Hematopoietic multipotent progenitor cell treated with erythropoietin and hydrocortisone succinate and interleukin-3 and kit ligand, for 6 days (in vitro differentiated cells): ENCODE measurements at regions not wholly inside any gene's neighbourhood (a gene's known extent, or its start where the extent isn't known, plus 50 kb on each side); places are given as distances from the start of the nearest gene placed in this dataset.
A peak's percentile ranks its signal among the peaks of the same experiment; 100 is the strongest.
"Not testable (repeated sequence)": the region's sequence is repeated elsewhere in the genome, so short reads cannot be mapped to it uniquely, and the experiment has no call there.

Experiments used
- DNase-seq: peaks from one replicate; pipeline ENCODE4 v3.0.0-alpha.2; 2015

DNA sequence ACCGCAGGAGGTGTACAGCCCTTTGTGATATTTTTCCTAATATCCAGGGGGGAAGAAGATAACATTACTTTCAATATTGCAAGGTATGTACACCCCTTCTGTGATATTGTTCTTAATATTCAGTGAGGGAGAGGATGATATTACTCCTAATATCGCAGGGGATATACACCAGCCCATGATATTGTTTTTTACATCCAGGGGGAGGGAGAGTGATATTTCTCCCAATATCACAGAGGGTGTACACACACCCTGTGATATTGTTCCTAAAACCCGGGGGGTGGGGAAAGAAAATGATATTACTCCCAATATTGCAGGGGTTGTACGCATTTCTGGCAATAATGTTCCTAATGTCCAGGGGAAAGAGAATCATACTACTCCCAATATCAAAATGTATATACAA, 58.0 kb upstream of the SLC25A48 start:
- no peak for DNase-seq

DNA sequence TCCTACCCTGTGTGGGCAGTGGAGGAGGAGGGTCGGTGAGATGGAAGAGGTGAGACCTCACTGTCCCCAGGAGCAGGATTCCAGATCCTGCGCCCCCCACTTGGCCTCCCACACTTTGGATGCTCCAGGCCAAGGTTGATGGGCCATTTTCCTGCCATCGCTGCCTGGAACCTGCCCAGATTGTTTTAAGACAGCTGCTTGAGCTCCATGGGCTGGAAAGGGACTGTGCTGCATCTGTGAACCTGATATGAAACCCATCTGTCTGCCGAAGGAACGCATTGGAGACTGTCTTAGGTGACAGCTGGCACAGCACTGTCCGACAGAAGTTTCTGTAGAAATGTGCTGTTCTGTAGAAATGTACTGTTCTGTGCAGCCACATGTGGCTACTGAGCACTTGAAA, 72.7 kb upstream of the SLC25A48 start:
- no peak for DNase-seq

DNA sequence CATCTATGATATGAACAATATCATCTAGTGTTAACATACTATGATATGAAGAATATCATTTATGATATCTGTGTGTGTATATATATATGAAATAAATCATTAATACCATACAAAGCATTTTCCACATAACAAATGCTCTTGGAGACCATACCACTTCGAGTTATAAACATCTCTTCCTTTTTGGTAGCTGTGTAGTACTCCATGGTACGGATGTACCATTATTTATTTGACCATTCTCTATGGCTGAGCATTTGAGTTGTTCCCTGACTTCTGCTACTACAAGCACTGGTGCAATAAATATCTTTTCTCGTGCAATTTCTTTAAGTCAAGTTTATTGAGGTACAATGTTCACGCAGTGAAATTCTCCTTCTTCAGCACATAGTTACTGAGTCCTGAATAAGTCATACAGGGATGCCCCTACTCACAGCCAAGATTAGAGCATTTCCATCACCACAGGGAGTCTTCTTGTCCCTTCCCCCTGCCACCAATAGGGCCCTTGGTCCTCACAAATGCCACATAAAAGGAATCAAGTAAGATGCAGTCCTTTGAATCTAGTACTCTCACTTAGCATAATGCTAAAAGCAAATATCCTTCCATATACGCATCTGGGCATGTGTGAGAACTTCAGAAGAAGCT, 75.2 kb upstream of the SLC25A48 start:
- DNase-seq = no peak

DNA sequence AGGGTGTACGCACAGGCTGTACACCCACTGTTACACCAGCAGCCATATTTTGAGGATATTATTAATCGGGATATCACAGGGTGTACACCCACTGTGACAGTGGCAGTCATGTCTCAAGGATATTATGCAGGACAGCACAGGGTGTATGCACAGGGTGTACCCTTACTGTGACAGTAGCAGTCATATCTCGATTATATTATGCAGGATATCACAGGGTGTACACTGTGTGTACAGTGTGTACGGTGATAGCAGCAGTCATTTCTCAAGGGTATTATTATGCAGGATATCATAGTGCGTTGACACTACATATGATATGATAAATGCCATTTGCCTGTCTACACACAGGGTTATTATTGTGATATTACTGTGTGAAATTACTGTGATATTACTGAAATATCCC, 80.5 kb upstream of the SLC25A48 start:
- DNase-seq = no peak

GRCh38 chr5:135750506-135750905, 84.0 kb upstream of the SLC25A48 start:
- peak; percentile 17 for DNase-seq

- no peak for DNase-seq
These were observed 86.6 kb upstream of the SLC25A48 start for GRCh38 chr5:135747824-135748223.

DNA sequence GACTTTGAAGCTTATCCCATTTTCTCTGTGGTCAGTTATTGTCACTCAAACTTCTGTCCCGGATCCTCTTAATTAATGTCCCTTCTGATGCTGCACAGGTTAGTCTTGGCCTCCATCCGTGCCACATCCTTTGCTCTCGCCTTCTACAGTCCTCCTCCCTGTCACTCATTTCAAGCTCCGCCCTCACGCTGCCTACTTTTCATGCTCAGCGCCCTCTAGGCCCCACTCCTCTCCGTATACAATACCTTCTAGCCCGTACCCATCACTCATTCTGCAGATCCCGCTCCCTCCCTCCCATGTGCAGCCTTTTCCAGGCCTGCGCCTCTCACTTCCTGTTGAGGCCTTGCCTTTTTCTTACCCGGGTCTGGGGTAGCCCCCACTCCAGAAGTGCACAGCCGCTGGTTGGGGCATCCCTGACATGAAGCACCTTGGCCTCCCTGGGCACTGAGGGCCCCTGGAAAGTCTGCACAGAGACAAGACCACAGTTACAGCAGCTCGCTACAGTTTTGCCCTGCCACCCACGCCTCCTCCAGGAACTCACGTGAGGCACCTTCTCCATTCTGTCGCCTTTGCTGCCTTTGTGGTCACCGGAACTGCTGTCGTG, 88.5 kb upstream of the SLC25A48 start:
- peak; percentile 7 for DNase-seq

- DNase-seq = no peak
These were observed 90.6 kb upstream of the SLC25A48 start for GRCh38 chr5:135743705-135744411.

DNA sequence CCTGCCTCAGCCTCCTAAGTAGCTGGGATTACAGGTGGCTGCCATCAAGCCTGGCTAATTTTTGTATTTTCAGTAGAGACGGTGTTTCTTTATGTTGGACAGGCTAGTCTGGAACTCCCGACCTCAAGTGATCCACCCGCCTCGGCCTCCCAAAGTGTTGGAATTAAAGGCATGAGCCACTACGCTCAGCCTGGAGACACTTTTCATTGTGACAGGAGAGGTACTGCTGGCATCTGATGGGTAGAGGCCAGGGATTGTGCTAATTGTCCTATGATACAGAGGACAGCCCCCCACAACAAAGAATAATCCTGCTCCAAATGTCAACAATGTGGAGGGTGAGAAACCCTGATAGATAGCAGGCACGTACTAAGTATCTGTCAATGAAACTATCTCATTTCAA, 91.3 kb upstream of the SLC25A48 start:
- no peak for DNase-seq

DNA sequence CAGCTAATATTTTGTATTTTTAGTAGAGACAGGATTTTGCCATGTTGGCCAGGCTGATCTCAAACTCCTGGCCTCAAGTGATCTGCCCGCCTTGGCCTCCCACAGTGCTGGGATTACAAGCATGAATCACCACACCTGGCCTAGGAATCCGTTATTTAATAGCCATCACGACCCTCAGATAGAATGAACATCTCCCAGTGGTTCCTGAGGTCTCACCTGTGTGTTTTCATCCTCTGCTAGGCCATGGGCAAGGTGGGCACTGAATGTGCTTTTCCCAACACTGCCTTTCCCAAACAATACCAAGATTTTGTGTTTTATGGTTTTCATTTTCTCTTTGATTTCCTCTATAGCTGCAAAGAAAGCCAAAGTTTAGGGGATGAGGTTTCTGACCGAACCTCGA, 92.2 kb upstream of the SLC25A48 start:
- not testable (repeated sequence) for DNase-seq

DNA sequence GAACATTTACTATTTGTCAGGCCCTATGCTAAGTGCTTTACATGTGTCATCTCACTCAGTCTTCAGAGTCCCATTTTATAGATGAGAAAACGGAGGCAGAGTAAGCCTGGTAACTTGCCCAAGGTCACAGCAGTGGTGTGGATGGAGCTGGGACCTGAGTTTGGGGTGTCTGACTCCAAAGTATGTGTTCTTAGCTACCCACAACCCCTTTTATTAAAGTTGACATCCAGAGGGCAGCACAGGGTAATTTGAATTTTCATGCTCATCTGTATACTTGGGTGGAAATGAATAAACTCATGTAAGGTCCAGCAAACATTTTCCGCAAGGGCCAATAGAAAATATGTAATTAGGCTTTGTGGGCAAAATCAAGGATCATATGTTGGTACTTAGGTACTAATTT, 93.4 kb upstream of the SLC25A48 start:
- peak; percentile 15 for DNase-seq

GRCh38 chr5:135740475-135740874, 94.0 kb upstream of the SLC25A48 start:
- DNase-seq = no peak

DNA sequence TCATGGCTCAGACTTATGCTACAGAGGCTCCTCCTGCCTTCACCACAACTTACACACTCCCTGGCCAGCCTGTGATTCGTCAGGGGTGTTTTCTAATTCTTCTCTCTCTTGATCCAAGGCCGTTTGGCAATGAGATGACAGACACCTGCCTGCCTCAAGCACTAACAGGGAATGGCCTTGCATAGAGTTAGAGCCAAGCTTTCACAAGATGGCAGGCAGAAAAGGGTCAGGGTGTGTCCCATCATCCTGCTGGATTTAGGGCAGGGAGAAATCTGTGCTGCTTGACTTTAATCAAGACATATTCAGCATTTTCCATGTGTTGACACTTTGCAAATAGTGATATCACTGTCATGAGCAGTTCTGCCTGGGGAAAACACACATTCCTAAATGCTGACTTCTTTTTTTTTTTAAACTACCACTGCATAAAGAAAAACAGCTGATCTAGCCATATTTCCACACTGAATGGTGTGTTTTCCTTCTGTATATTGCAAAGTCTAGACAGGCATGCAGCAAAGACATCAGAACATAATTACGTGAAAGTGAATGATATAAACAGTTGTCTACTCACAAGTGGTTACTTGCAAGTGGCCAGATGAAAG, 95.0 kb upstream of the SLC25A48 start:
- no peak for DNase-seq

DNA sequence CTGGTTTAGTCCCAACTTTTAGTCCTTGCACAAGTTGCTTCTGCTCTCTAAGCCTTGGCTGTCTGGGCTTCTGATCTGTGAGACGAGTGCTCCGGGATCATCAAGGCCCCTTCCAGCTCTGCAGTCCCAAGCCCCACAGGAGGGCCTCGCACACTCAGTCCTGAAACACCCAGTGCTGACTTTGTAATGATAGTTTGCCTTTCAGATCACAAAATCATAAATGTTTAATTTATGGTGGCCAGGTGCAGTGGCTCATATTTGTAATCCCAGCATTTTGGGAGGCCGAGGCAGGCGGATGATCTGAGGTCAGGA, 95.9 kb upstream of the SLC25A48 start:
- DNase-seq = no peak

- DNase-seq = no peak
These were observed 96.5 kb upstream of the SLC25A48 start for GRCh38 chr5:135737701-135738563.

DNA sequence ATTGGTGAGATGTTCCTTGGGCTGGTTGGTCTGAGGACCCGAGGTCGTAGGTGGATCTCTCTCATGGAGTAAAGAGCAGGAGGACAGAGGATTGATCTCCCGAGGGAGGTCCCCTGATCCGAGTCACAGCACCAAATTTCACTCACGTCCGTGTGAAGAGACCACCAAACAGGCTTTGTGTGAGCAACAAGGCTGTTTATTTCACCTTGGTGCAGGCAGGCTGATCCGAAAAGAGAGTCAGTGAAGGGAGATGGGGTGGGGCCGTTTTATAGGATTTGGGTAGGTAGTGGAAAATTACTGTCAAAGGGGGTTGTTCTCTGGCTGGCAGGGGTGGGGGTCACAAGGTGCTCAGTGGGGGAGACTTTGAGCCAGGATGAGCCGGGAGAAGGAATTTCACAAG, 97.5 kb upstream of the SLC25A48 start:
- DNase-seq = not testable (repeated sequence)

- no peak for DNase-seq
These were observed 98.6 kb upstream of the SLC25A48 start for GRCh38 chr5:135735831-135736230.

DNA sequence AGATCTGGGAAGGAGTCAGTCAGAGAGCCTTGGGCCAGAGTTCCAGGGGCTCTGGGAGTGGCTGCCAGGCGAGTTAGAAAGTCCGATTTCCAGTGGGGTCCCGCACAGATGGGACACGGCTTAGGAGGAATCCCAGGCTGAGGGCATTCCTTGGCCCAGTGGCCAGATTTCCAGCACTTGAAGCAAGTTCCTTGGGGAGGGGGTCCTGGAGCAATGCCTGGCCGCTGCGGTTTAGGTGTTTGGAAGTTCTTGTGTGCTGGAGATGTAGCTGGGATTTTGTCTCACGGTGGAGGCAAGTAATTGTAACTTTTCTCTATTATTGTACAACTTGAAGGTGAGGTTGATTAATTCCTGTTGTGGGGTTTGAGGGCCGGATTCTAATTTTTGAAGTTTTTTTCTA, 99.5 kb upstream of the SLC25A48 start:
- DNase-seq = not testable (repeated sequence)

GRCh38 chr5:135731034-135731433, 103.4 kb upstream of the SLC25A48 start:
- not testable (repeated sequence) for DNase-seq

- not testable (repeated sequence) for DNase-seq
These were observed 104.3 kb upstream of the SLC25A48 start for GRCh38 chr5:135730161-135730560.

GRCh38 chr5:135729321-135729786, 105.1 kb upstream of the SLC25A48 start:
- DNase-seq = peak; percentile 38

DNA sequence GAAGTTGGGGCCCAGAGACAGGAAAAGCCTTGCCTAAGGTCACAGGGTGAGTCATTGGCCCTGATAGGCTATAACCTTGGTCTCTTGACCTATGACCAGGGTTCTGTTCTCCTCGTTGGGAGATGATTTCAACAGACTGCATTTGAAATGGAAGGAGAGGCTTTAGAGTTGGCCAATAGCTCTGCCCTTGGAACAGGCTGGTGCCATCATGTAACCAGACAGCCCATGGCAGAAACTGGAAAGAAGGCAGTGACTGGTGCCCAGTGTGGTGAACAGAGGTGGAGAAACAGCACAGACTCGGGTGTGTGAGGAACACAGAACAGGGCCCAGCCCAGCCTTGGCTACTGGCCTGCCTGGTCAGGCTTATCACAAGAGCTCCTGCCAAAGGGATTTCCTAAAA, 109.8 kb upstream of the SLC25A48 start:
- no peak for DNase-seq

DNA sequence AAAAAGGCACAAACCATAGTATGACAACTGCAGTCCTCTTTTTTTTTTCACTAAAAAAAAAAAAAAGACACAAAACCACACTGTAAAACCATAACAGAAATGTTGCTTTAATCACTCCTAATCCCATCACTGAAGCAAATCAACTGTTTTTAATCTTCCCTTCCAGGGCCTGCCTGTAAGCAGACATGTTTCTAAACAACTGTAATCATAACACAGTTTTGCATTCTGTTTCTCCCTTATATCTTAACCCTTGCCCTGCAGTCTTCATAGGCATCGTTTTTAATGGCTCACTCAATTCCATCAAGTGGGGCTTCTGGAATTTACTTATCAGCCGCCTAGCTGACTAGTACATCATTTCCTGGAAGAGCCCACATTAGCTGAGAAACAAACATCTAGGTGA, 111.0 kb upstream of the SLC25A48 start:
- DNase-seq = no peak
